ENCODE measurements at regions not wholly inside any gene's neighbourhood (a gene's known extent, or its start where the extent isn't known, plus 50 kb on each side); places are given as distances from the start of the nearest gene placed in this dataset.

GRCh38 chr5:113824307-113824706, 310.8 kb downstream of the YTHDC2 start:
- no peak overlapping the region for H3K4me3 ChIP-seq (ENCODE audit: low read depth, poor library complexity, severe bottlenecking)
- no peak for DNase-seq (ENCODE audit: low spot score in 2 of 2)
- TF ChIP-seq, protein P1, sequence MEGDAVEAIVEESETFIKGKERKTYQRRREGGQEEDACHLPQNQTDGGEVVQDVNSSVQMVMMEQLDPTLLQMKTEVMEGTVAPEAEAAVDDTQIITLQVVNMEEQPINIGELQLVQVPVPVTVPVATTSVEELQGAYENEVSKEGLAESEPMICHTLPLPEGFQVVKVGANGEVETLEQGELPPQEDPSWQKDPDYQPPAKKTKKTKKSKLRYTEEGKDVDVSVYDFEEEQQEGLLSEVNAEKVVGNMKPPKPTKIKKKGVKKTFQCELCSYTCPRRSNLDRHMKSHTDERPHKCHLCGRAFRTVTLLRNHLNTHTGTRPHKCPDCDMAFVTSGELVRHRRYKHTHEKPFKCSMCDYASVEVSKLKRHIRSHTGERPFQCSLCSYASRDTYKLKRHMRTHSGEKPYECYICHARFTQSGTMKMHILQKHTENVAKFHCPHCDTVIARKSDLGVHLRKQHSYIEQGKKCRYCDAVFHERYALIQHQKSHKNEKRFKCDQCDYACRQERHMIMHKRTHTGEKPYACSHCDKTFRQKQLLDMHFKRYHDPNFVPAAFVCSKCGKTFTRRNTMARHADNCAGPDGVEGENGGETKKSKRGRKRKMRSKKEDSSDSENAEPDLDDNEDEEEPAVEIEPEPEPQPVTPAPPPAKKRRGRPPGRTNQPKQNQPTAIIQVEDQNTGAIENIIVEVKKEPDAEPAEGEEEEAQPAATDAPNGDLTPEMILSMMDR (IDR thresholded peaks at IDR 0.05), result no peak
- no peak for TF ChIP-seq POLR2A (IDR thresholded peaks at IDR 0.05)
- intact Hi-C loops (cut with DNase I; ENCODE audit: low total_unique reads), result no loop called here
- WGBS, 2 donors, result 72 to 75% methylated on average over 2 of the region's 2 CpGs

- no peak for DNase-seq (ENCODE audit: low spot score in 2 of 2)
- intact Hi-C loops (cut with DNase I; ENCODE audit: low total_unique reads), result no loop called here
- H3K4me3 ChIP-seq (ENCODE audit: low read depth, poor library complexity, severe bottlenecking), result no peak overlapping the region
- no peak for TF ChIP-seq POLR2A (IDR thresholded peaks at IDR 0.05)
- TF ChIP-seq, protein P1 (IDR thresholded peaks at IDR 0.05), result no peak
These were observed 311.7 kb downstream of the YTHDC2 start for GRCh38 chr5:113825176-113825575.

GRCh38 chr5:113846941-113847340, 333.4 kb downstream of the YTHDC2 start:
- intact Hi-C loops (cut with DNase I; ENCODE audit: low total_unique reads), result no loop called here
- 35 to 49% methylated on average over 5 of the region's 5 CpGs for WGBS, 2 donors
- TF ChIP-seq POLR2A (IDR thresholded peaks at IDR 0.05), result no peak
- TF ChIP-seq, protein P1 (IDR thresholded peaks at IDR 0.05), result no peak
- H3K4me3 ChIP-seq (ENCODE audit: low read depth, poor library complexity, severe bottlenecking), result no peak overlapping the region
- no peak for DNase-seq (ENCODE audit: low spot score in 2 of 2)

- intact Hi-C loops (cut with DNase I; ENCODE audit: low total_unique reads), result no loop called here
- TF ChIP-seq, protein P1 (IDR thresholded peaks at IDR 0.05), result no peak
- TF ChIP-seq POLR2A (IDR thresholded peaks at IDR 0.05), result no peak
- DNase-seq (ENCODE audit: low spot score in 2 of 2), result no peak
- no peak overlapping the region for H3K4me3 ChIP-seq (ENCODE audit: low read depth, poor library complexity, severe bottlenecking)
These were observed 350.9 kb downstream of the YTHDC2 start for GRCh38 chr5:113864437-113864836.

DNA sequence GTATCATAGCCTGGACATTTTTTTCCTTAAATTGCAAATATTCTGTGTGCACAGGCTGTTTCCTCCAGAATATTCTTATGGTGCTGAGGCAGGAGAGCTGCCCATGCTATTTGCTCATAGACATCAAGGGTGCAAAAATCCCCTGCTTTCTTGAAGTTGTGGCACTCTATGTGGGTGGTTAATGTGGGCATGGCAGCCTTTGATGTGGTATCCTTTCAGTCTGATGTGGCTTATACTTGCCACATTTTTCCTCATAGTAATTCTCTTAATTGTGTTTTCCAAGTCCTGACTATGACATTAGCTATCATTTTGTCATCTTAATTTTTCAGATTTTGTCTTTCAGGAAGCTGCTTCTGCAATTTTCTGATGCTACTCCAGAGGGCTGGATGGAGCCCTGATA, 353.3 kb downstream of the YTHDC2 start:
- intact Hi-C loops (cut with DNase I; ENCODE audit: low total_unique reads), result no loop called here
- no peak overlapping the region for H3K4me3 ChIP-seq (ENCODE audit: low read depth, poor library complexity, severe bottlenecking)
- no peak for DNase-seq (ENCODE audit: low spot score in 2 of 2)
- TF ChIP-seq, protein P1 (IDR thresholded peaks at IDR 0.05), result no peak
- no peak for TF ChIP-seq POLR2A (IDR thresholded peaks at IDR 0.05)

GRCh38 chr5:113869611-113870010, 356.1 kb downstream of the YTHDC2 start:
- H3K4me3 ChIP-seq (ENCODE audit: low read depth, poor library complexity, severe bottlenecking), result no peak overlapping the region
- TF ChIP-seq, protein P1 (IDR thresholded peaks at IDR 0.05), result no peak
- no peak for TF ChIP-seq POLR2A (IDR thresholded peaks at IDR 0.05)
- no peak for DNase-seq (ENCODE audit: low spot score in 2 of 2)
- intact Hi-C loops (cut with DNase I; ENCODE audit: low total_unique reads), result no loop called here
- 88 to 91% methylated on average over 3 of the region's 3 CpGs for WGBS, 2 donors
